ENCODE measurements at regions not wholly inside any gene's neighbourhood (a gene's known extent, or its start where the extent isn't known, plus 50 kb on each side); places are given as distances from the start of the nearest gene placed in this dataset.

GRCh38 chr12:127445581-127446139 is 821.3 kb upstream of the TMEM132C start:
- no peaks in the 10 kb centered on the region for H3K27me3 ChIP-seq (replicated peaks in 1 of 4; ENCODE audit: control insufficient read depth in 3 of 4, extremely low read depth in 1 of 4, insufficient read depth in 3 of 4, low read length in 3 of 4)
- no peak for FAIRE-seq
- TF ChIP-seq POU5F1 (IDR thresholded peaks at IDR 0.05; ENCODE audit: low read depth, low read length) (no peak), KDM5A (IDR thresholded peaks at IDR 0.05; ENCODE audit: low read length) (no peak), RNF2 (IDR thresholded peaks at IDR 0.05; ENCODE audit: borderline replicate concordance, low read depth, low read length, missing control alignments, poor library complexity, severe bottlenecking) (no peak), ASH2L (IDR thresholded peaks at IDR 0.05; ENCODE audit: low read length) (no peak), SIX5 (IDR thresholded peaks at IDR 0.05; ENCODE audit: low read depth, low read length) (no peak), RFX5 (IDR thresholded peaks at IDR 0.05; ENCODE audit: borderline replicate concordance, low read depth, low read length) (no peak), BRCA1 (IDR thresholded peaks at IDR 0.05; ENCODE audit: low read depth, low read length) (no peak), SP1 (IDR thresholded peaks at IDR 0.05; ENCODE audit: low read depth, low read length) (no peak), TCF12 (IDR thresholded peaks at IDR 0.05; ENCODE audit: low read depth, low read length) (no peak), CHD2 (IDR thresholded peaks at IDR 0.05; ENCODE audit: low read length) (no peak), RBBP5 (IDR thresholded peaks at IDR 0.05; ENCODE audit: borderline replicate concordance, low read depth, low read length) (no peak), KDM1A (IDR thresholded peaks at IDR 0.05; ENCODE audit: borderline replicate concordance, low read length) (no peak), CHD1 (IDR thresholded peaks at IDR 0.05; ENCODE audit: low read depth, low read length) (no peak), EP300 (IDR thresholded peaks at IDR 0.05; ENCODE audit: borderline replicate concordance in 1 of 2, low read depth in 2 of 2, low read length in 2 of 2) (no peak)

More at GRCh38 chr12:127445581-127446139, 821.3 kb upstream of the TMEM132C start:
- DNase-seq (ENCODE audit: low read depth in 1 of 2, low spot score in 2 of 2), result no peak
- no peak overlapping the region; the same call in 1 of the 2 replicates for H2AFZ ChIP-seq (ENCODE audit: low read length)
- no peak overlapping the region for H3K9ac ChIP-seq (replicated peaks in 1 of 4; ENCODE audit: extremely low read depth in 1 of 4, low read depth in 3 of 4, low read length in 3 of 4)
- H4K8ac ChIP-seq (ENCODE audit: extremely low read depth, insufficient read depth, low read length), result no peak overlapping the region
- no peak overlapping the region for H3K18ac ChIP-seq (ENCODE audit: extremely low read depth, low read length)
- peaks cover 4 to 7% of the 10 kb centered on the region in 2 experiments; a peak in 2 of 4 replicates for H3K9me3 ChIP-seq (ENCODE audit: insufficient read depth in 2 of 2, low read depth in 1 of 2, low read length in 1 of 2)
- no peak overlapping the region for H4K91ac ChIP-seq (replicated peaks; ENCODE audit: insufficient read length, low read length)
- H3K79me2 ChIP-seq (ENCODE audit: control insufficient read depth in 1 of 2, insufficient read depth in 2 of 2, low read length in 2 of 2), result no peaks in the 10 kb centered on the region
- no peak overlapping the region for H3K23ac ChIP-seq (ENCODE audit: insufficient read length)
- no peak overlapping the region for H2BK20ac ChIP-seq (ENCODE audit: low read length)
- no peaks in the 10 kb centered on the region for H3K36me3 ChIP-seq (ENCODE audit: control insufficient read depth in 2 of 4, insufficient read depth in 4 of 4, low read length in 3 of 4)
- H3K23me2 ChIP-seq (ENCODE audit: low read depth, low read length), result no peaks in the 10 kb centered on the region
- H2BK5ac ChIP-seq (ENCODE audit: low read depth, low read length), result no peak overlapping the region
- H2BK12ac ChIP-seq (ENCODE audit: low read depth, low read length), result no peak overlapping the region
- no peak overlapping the region for H3K4ac ChIP-seq (replicated peaks; ENCODE audit: insufficient read length, low read depth, low read length)
- ChIA-PET POLR2A (ENCODE audit: partially characterized antibody) (no interaction called here), CTCF (ENCODE audit: partially characterized antibody) (no interaction called here)
- H3K56ac ChIP-seq (replicated peaks; ENCODE audit: insufficient read length, low read depth, low read length), result no peak overlapping the region
- peaks cover 0 to 3% (median 0%) of the 10 kb centered on the region in 4 experiments; a peak in 2 of 7 replicates for H3K4me1 ChIP-seq (replicated peaks in 1 of 4; ENCODE audit: control insufficient read depth in 3 of 4, insufficient read depth in 4 of 4, low read length in 3 of 4)
- H4K20me1 ChIP-seq (replicated peaks in 1 of 2; ENCODE audit: control insufficient read depth in 1 of 2, insufficient read depth in 2 of 2, low read length in 2 of 2), result no peaks in the 10 kb centered on the region
- no peak overlapping the region for H2BK120ac ChIP-seq (replicated peaks; ENCODE audit: low read depth, low read length)
- H2BK15ac ChIP-seq (ENCODE audit: low read length), result no peak overlapping the region
- H2AK5ac ChIP-seq (ENCODE audit: low read depth, low read length), result no peak overlapping the region
- H3K79me1 ChIP-seq (ENCODE audit: low read depth, low read length), result no peaks in the 10 kb centered on the region
- H3K4me3 ChIP-seq (ENCODE audit: extremely low read depth in 1 of 4, insufficient read depth in 2 of 4, low read depth in 3 of 4, low read length in 4 of 4), result no peak overlapping the region
- WGBS, 2 experiments (ENCODE audit: extremely low coverage in 1 of 2, insufficient coverage in 1 of 2, insufficient read length in 1 of 2, insufficient replicate concordance in 2 of 2, low coverage in 1 of 2, low lambda C conversion rate in 2 of 2, missing lambda C conversion rate in 1 of 2), result 73% methylated on average over 4 of the region's 4 CpGs; no CpG with 5 or more reads in 1 of the 2 experiments
- no peak overlapping the region for H3K27ac ChIP-seq (ENCODE audit: low read depth, low read length)
- H4K5ac ChIP-seq (ENCODE audit: insufficient read length, low read depth, low read length), result no peak overlapping the region
- H3K14ac ChIP-seq (ENCODE audit: insufficient read length), result no peak overlapping the region
- no peak overlapping the region for H3K4me2 ChIP-seq (ENCODE audit: insufficient read depth in 1 of 2, low read depth in 2 of 2, low read length in 2 of 2)
